HG02852 (cell line): ENCODE measurements at regions not wholly inside any gene's neighbourhood (a gene's known extent, or its start where the extent isn't known, plus 50 kb on each side); places are given as distances from the start of the nearest gene placed in this dataset.
A peak's percentile ranks its signal among the peaks of the same experiment; 100 is the strongest.
"Not testable (repeated sequence)": the region's sequence is repeated elsewhere in the genome, so short reads cannot be mapped to it uniquely, and the experiment has no call there.

Experiments
- ATAC-seq: cut with Tn5 transposase; IDR thresholded peaks from one replicate; pipeline ENCODE4 v1.9.1; 2021; ENCODE audit warnings: mild to moderate bottlenecking, moderate library complexity; ENCODE audit not compliant: unreplicated experiment

DNA sequence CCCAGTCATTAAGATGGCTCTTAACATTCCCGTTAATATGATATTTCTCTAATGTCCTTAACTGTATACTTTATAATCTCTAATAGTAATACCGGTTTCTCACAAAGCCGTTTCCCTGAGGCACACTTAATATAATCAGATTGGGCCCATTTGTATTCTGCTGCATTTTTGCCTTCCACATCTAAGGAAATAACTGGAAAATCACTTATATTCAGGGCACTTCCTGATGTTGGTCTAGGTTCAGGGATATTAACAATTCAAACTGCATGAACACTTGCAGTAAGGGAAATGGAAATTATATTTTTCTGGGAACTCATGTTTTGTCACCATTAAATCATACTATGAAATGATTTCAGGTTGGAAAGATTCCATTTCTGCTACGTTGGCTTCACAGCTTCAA lies 119.8 kb downstream of the TPR start:
- no peak for ATAC-seq

GRCh38 chr1:186250529-186250928 lies 124.5 kb downstream of the TPR start:
- ATAC-seq, result no peak

GRCh38 chr1:186248608-186249007 lies 126.4 kb downstream of the TPR start:
- ATAC-seq, result not testable (repeated sequence)

- peak; percentile 45 for ATAC-seq
Measured at GRCh38 chr1:186244825-186245224, 130.2 kb downstream of the TPR start.
